NB4 (cell line): ENCODE measurements at regions not wholly inside any gene's neighbourhood (a gene's known extent, or its start where the extent isn't known, plus 50 kb on each side); places are given as distances from the start of the nearest gene placed in this dataset.
"Not testable (repeated sequence)": the region's sequence is repeated elsewhere in the genome, so short reads cannot be mapped to it uniquely, and the experiment has no call there.

Experiments used
- DNase-seq: peaks from one replicate; pipeline ENCODE4 v3.0.0; 2010; ENCODE audit warnings: low read depth
- H3K4me3 ChIP-seq: one replicate; pipeline ENCODE4 v1.5.1; 2011; ENCODE audit warnings: mild to moderate bottlenecking, low read depth, low read length, moderate library complexity
- MAX ChIP-seq: IDR thresholded peaks from 2 replicates; pipeline ENCODE4 v1.6.1; 2011; ENCODE audit warnings: low read depth, low read length
- MYC ChIP-seq: IDR thresholded peaks from 2 replicates; pipeline ENCODE4 v1.6.1; 2011; ENCODE audit warnings: low read depth, low read length
- POLR2A ChIP-seq: IDR thresholded peaks from 2 replicates; pipeline ENCODE4 v1.6.1; 2011; ENCODE audit warnings: mild to moderate bottlenecking; ENCODE audit not compliant: insufficient read length; ENCODE audit errors: extremely low read depth
- TF ChIP-seq, protein P1 (sequence below): IDR thresholded peaks from one replicate; pipeline ENCODE4 v1.5.1; 2012; ENCODE audit warnings: low read depth, low read length

DNA sequence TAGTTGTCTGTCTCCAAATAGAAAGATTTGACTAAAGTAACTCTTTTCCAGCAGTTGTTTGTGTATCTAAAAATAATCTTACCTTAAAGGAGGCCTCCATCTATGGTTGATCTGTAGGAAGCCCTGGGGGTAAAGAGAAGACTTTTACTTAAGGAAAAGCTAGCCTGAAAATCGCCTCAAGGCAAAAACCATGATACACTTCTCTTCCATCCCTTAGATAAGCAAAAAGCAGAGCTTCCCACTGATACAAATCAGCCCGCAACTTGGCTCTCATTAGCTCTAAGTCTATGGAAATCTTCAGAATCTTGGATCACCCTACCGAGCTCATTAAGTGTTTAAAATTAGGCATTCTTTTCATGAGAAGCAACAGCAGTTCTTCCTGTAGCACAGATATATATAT, 576.9 kb upstream of the PTBP2 start:
- no peak for DNase-seq
- H3K4me3 ChIP-seq: no peak overlapping the region
- TF ChIP-seq MYC (no peak), MAX (no peak)
- TF ChIP-seq, protein P1, sequence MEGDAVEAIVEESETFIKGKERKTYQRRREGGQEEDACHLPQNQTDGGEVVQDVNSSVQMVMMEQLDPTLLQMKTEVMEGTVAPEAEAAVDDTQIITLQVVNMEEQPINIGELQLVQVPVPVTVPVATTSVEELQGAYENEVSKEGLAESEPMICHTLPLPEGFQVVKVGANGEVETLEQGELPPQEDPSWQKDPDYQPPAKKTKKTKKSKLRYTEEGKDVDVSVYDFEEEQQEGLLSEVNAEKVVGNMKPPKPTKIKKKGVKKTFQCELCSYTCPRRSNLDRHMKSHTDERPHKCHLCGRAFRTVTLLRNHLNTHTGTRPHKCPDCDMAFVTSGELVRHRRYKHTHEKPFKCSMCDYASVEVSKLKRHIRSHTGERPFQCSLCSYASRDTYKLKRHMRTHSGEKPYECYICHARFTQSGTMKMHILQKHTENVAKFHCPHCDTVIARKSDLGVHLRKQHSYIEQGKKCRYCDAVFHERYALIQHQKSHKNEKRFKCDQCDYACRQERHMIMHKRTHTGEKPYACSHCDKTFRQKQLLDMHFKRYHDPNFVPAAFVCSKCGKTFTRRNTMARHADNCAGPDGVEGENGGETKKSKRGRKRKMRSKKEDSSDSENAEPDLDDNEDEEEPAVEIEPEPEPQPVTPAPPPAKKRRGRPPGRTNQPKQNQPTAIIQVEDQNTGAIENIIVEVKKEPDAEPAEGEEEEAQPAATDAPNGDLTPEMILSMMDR: no peak

GRCh38 chr1:96145492-96145891, 576.1 kb upstream of the PTBP2 start:
- H3K4me3 ChIP-seq: no peak overlapping the region
- DNase-seq: no peak
- TF ChIP-seq POLR2A: no peak
- TF ChIP-seq MYC: no peak
- TF ChIP-seq, protein P1: no peak
- TF ChIP-seq MAX: no peak

DNA sequence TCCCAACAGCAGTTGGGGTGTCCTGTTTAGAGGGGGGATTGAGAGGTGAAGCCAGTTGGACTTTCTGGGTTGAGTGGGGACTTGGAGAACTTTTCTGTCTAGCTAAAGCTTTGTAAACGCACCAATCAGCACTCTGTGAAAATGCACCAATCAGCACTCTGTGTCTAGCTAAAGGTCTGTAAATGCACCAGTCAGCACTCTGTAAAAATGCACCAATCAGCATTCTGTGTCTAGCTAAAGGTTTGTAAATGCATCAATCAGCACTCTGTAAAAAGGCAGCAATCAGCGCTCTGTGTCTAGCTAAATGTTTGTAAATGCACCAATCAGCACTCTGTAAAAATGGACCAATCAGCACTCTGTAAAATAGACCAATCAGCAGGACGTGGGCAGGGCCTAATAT, 568.6 kb upstream of the PTBP2 start:
- DNase-seq, H3K4me3 ChIP-seq: not testable (repeated sequence)

DNA sequence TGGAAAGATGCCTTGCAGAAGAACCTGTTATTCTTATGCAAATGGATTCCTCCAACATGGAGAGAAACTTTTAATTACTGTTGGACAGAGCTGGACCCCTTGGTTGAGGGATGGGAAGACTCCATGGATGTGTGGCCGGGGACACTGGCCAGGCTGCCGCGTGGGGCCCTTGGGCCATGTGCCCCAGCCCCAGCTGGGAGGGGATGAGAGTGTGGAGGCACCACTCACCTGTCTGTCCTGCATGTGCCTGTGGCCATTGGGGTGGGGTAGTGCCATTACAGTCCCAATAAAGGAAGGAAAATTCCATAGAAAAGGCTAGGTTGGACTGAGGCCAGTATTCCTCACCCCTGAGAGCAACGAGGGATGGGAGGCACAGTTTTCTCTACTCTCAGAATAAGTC, 564.5 kb upstream of the PTBP2 start:
- no peak for DNase-seq
- H3K4me3 ChIP-seq: no peak overlapping the region
- no peak for TF ChIP-seq MAX
- no peak for TF ChIP-seq POLR2A
- TF ChIP-seq, protein P1: no peak
- TF ChIP-seq MYC: no peak

DNA sequence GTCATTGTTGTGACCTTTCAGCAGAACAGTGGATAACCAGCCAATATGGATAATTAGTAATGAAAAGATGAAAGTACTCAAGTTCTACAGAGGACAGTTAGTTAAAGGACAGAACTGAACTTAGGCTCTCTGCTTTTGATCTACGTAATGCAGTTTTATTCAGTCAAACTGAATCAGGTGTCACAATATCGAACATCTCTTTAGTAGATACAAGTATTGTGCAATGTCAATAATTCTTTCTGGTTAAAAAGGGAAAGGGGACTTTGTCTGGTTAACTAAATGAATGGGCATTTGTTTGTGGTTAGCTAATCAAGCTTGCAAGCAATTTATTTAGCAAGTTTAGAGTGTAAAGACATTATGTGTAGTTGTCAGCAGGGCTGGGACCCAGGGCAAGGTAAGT, 562.2 kb upstream of the PTBP2 start:
- TF ChIP-seq MAX (no peak), MYC (no peak), POLR2A (no peak)
- no peak overlapping the region for H3K4me3 ChIP-seq
- DNase-seq: no peak

DNA sequence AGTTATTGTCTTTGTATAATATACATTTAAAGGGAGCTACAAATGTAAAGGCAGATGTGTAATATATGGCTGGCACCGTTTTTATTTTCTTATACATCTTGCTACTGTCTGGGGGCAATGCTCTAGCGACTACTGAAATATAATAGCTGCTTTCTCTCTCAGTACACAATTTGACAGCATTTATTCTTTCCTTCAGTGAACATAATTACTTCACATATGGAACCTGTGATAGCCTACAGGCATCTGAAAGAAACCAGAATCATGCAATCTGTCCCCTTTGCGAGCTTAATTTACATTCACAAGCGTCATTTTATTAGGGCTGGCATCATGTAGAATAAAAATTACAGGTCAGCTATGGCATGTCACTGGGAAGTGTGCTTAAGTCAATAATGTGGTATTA, 557.5 kb upstream of the PTBP2 start:
- no peak for DNase-seq
- H3K4me3 ChIP-seq: no peak overlapping the region
- TF ChIP-seq, protein P1: no peak
- TF ChIP-seq MYC (no peak), POLR2A (no peak), MAX (no peak)

GRCh38 chr1:96178053-96178452, 543.5 kb upstream of the PTBP2 start:
- H3K4me3 ChIP-seq: no peak overlapping the region
- DNase-seq: no peak
- no peak for TF ChIP-seq POLR2A
- TF ChIP-seq, protein P1: no peak
- TF ChIP-seq MYC: no peak
- no peak for TF ChIP-seq MAX
